ENCODE measurements at regions not wholly inside any gene's neighbourhood (a gene's known extent, or its start where the extent isn't known, plus 50 kb on each side); places are given as distances from the start of the nearest gene placed in this dataset.

DNA sequence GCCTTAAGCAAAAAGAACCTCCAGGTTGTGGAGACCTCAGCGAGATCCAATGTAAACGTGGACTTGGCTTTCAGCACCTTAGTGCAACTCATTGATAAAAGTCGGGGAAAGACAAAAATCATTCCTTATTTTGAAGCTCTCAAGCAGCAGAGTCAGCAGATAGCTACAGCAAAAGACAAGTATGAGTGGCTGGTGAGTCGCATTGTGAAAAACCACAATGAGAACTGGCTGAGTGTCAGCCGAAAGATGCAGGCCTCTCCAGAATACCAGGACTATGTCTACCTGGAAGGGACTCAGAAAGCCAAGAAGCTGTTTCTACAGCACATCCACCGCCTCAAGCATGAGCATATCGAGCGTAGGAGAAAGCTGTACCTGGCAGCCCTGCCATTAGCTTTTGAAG, 58.5 kb downstream of the ARHGAP35 start:
- H3K4me3 ChIP-seq (replicated peaks; ENCODE audit: low read depth, low read length): no peak overlapping the region
- no peak for TF ChIP-seq CTCF (IDR thresholded peaks at IDR 0.05; ENCODE audit: insufficient read depth, low read length, poor library complexity, severe bottlenecking)
- peaks cover 19% of the 10 kb centered on the region for H3K36me3 ChIP-seq (ENCODE audit: control insufficient read depth, insufficient read depth, low read length)
- H3K27me3 ChIP-seq (replicated peaks; ENCODE audit: control insufficient read depth, insufficient read depth, low read length): no peaks in the 10 kb centered on the region
- DNase-seq (ENCODE audit: extremely low read depth, insufficient read length): no peak

- H3K4me3 ChIP-seq (replicated peaks; ENCODE audit: low read depth, low read length): no peak overlapping the region
- no peak for TF ChIP-seq CTCF (IDR thresholded peaks at IDR 0.05; ENCODE audit: insufficient read depth, low read length, poor library complexity, severe bottlenecking)
- peaks cover 19% of the 10 kb centered on the region for H3K36me3 ChIP-seq (ENCODE audit: control insufficient read depth, insufficient read depth, low read length)
- H3K27me3 ChIP-seq (replicated peaks; ENCODE audit: control insufficient read depth, insufficient read depth, low read length): no peaks in the 10 kb centered on the region
- DNase-seq (ENCODE audit: extremely low read depth, insufficient read length): no peak
Measured at GRCh38 chr19:46920362-46920761, 59.6 kb downstream of the ARHGAP35 start.

DNA sequence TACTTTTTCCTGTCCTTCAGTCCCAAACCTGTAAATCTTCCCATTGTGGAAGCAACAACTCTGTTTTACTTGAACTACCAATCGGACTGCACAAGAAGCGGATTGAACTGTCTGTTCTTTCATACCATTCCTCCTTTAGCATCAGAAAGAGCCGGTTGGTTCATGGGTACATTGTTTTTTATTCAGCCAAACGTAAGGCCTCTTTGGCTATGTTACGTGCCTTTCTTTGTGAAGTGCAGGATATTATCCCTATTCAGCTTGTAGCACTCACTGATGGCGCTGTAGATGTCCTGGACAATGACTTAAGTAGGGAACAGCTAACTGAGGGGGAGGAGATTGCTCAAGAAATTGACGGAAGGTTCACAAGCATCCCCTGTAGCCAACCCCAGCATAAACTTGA, 60.3 kb downstream of the ARHGAP35 start:
- no peak for TF ChIP-seq CTCF (IDR thresholded peaks at IDR 0.05; ENCODE audit: insufficient read depth, low read length, poor library complexity, severe bottlenecking)
- Histone ChIP-seq H3K4me3 (replicated peaks; ENCODE audit: low read depth, low read length) (no peak overlapping the region), H3K36me3 (ENCODE audit: control insufficient read depth, insufficient read depth, low read length) (peaks cover 19% of the 10 kb centered on the region), H3K27me3 (replicated peaks; ENCODE audit: control insufficient read depth, insufficient read depth, low read length) (no peaks in the 10 kb centered on the region)
- no peak for DNase-seq (ENCODE audit: extremely low read depth, insufficient read length)

GRCh38 chr19:46922465-46922864, 61.7 kb downstream of the ARHGAP35 start:
- Histone ChIP-seq H3K4me3 (replicated peaks; ENCODE audit: low read depth, low read length) (no peak overlapping the region), H3K36me3 (ENCODE audit: control insufficient read depth, insufficient read depth, low read length) (peaks cover 19% of the 10 kb centered on the region), H3K27me3 (replicated peaks; ENCODE audit: control insufficient read depth, insufficient read depth, low read length) (no peaks in the 10 kb centered on the region)
- no peak for TF ChIP-seq CTCF (IDR thresholded peaks at IDR 0.05; ENCODE audit: insufficient read depth, low read length, poor library complexity, severe bottlenecking)
- DNase-seq (ENCODE audit: extremely low read depth, insufficient read length): no peak

GRCh38 chr19:46924874-46925547, 64.2 kb downstream of the ARHGAP35 start:
- Histone ChIP-seq H3K4me3 (replicated peaks; ENCODE audit: low read depth, low read length) (no peak overlapping the region), H3K27me3 (replicated peaks; ENCODE audit: control insufficient read depth, insufficient read depth, low read length) (no peaks in the 10 kb centered on the region), H3K36me3 (ENCODE audit: control insufficient read depth, insufficient read depth, low read length) (peaks cover 8% of the 10 kb centered on the region)
- TF ChIP-seq CTCF (IDR thresholded peaks at IDR 0.05; ENCODE audit: insufficient read depth, low read length, poor library complexity, severe bottlenecking): no peak
- no peak for DNase-seq (ENCODE audit: extremely low read depth, insufficient read length)

- H3K27me3 ChIP-seq (replicated peaks; ENCODE audit: control insufficient read depth, insufficient read depth, low read length): no peaks in the 10 kb centered on the region
- no peak for DNase-seq (ENCODE audit: extremely low read depth, insufficient read length)
- no peak for TF ChIP-seq CTCF (IDR thresholded peaks at IDR 0.05; ENCODE audit: insufficient read depth, low read length, poor library complexity, severe bottlenecking)
- H3K36me3 ChIP-seq (ENCODE audit: control insufficient read depth, insufficient read depth, low read length): peaks cover 6% of the 10 kb centered on the region
- H3K4me3 ChIP-seq (replicated peaks; ENCODE audit: low read depth, low read length): no peak overlapping the region
Measured at GRCh38 chr19:46925548-46925950, 64.8 kb downstream of the ARHGAP35 start.

All from GM06990 (cell line).